H1 (cell line): ENCODE measurements at regions not wholly inside any gene's neighbourhood (a gene's known extent, or its start where the extent isn't known, plus 50 kb on each side); places are given as distances from the start of the nearest gene placed in this dataset.
"Not testable (repeated sequence)": the region's sequence is repeated elsewhere in the genome, so short reads cannot be mapped to it uniquely, and the experiment has no call there.

Experiments used
- CTCF ChIA-PET: fragments of 300-600 bp; sonication (Branson Sonifier 250); formaldehyde crosslinking; loops from one replicate; lab custom pipeline; 2021; ENCODE audit not compliant: partially characterized antibody; lab: Charles Lee
- POLR2A ChIA-PET: fragments of 300-600 bp; sonication (Branson Sonifier 250); formaldehyde crosslinking; loops from one replicate; lab custom pipeline; 2021; ENCODE audit warnings: inconsistent platforms; ENCODE audit not compliant: partially characterized antibody; lab: Charles Lee
- DNase-seq, 2 experiments: peaks; one replicate each; pipeline versions ENCODE4 v3.0.0 to v3.0.0-alpha.2; 2010 to 2022; ENCODE audit warnings: low spot score in 2 of 2, low read depth in 1 of 2, mixed read lengths in 1 of 2
- FAIRE-seq: peaks from 2 replicates; lab custom pipeline; 2011; peaks lifted over from hg19 to GRCh38; lab: Jason Lieb, UNC
- H2AFZ ChIP-seq: 2 replicates; pipeline ENCODE4 v1.8.1; 2012; ENCODE audit warnings: low read length, inconsistent platforms
- H2AK5ac ChIP-seq: 2 replicates; pipeline ENCODE4 v1.6.1; 2013; ENCODE audit warnings: low read depth, low read length
- H2BK120ac ChIP-seq: replicated peaks from 2 replicates; pipeline ENCODE3; 2013; ENCODE audit warnings: low read depth, low read length, inconsistent platforms
- H2BK12ac ChIP-seq: 2 replicates; pipeline ENCODE4 v1.6.1; 2013; ENCODE audit warnings: low read depth, low read length
- H2BK15ac ChIP-seq: 2 replicates; pipeline ENCODE4 v1.6.1; 2013; ENCODE audit warnings: low read length
- H2BK20ac ChIP-seq: 2 replicates; pipeline ENCODE4 v1.6.1; 2013; ENCODE audit warnings: low read length
- H2BK5ac ChIP-seq: 2 replicates; pipeline ENCODE4 v1.6.1; 2013; ENCODE audit warnings: low read depth, low read length
- H3K14ac ChIP-seq: 2 replicates; pipeline ENCODE4 v1.6.1; 2013; ENCODE audit warnings: inconsistent platforms; ENCODE audit not compliant: insufficient read length
- H3K18ac ChIP-seq: 2 replicates; pipeline ENCODE4 v1.6.1; 2013; ENCODE audit warnings: low read length; ENCODE audit errors: extremely low read depth
- H3K23ac ChIP-seq: 2 replicates; pipeline ENCODE4 v1.6.1; 2013; ENCODE audit warnings: inconsistent platforms; ENCODE audit not compliant: insufficient read length
- H3K23me2 ChIP-seq: 2 replicates; pipeline ENCODE4 v1.6.1; 2013; ENCODE audit warnings: low read depth, low read length
- H3K27ac ChIP-seq: 2 replicates; pipeline ENCODE4 v1.6.1; 2011; ENCODE audit warnings: low read depth, low read length, inconsistent platforms
- H3K27me3 ChIP-seq, 4 experiments: replicated peaks in 1 of 4; 1 replicate in 1 of 4; 2 replicates in 3 of 4; pipeline versions ENCODE4 v1.6.1 to v1.8.1; 2011 to 2013; ENCODE audit warnings: low read length in 3 of 4, mild to moderate bottlenecking in 3 of 4, inconsistent platforms in 2 of 4, mixed read lengths in 2 of 4, moderate library complexity in 1 of 4; ENCODE audit not compliant: control insufficient read depth in 3 of 4, insufficient read depth in 3 of 4; ENCODE audit errors: extremely low read depth in 1 of 4
- H3K36me3 ChIP-seq, 4 experiments: 2 replicates each; pipeline versions ENCODE4 v1.6.1 to v1.8.1; 2011 to 2013; ENCODE audit warnings: mild to moderate bottlenecking in 4 of 4, low read length in 3 of 4, moderate library complexity in 2 of 4, control low read depth in 1 of 4, inconsistent platforms in 1 of 4; ENCODE audit not compliant: insufficient read depth in 4 of 4, control insufficient read depth in 2 of 4
- H3K4ac ChIP-seq: replicated peaks from 2 replicates; pipeline ENCODE3; 2013; ENCODE audit warnings: low read length, low read depth, mixed read lengths, inconsistent platforms; ENCODE audit not compliant: insufficient read length
- H3K4me1 ChIP-seq, 4 experiments: replicated peaks in 1 of 4; 1 replicate in 1 of 4; 2 replicates in 3 of 4; pipeline versions ENCODE4 v1.6.1 to v1.8.1; 2011 to 2013; ENCODE audit warnings: low read length in 3 of 4, inconsistent platforms in 2 of 4, mixed read lengths in 1 of 4; ENCODE audit not compliant: insufficient read depth in 4 of 4, control insufficient read depth in 3 of 4
- H3K4me2 ChIP-seq, 2 experiments: 2 replicates each; pipeline versions ENCODE4 v1.6.1 to v1.8.1; 2011 to 2013; ENCODE audit warnings: low read depth in 2 of 2, low read length in 2 of 2, control low read depth in 1 of 2, inconsistent platforms in 1 of 2, mild to moderate bottlenecking in 1 of 2; ENCODE audit not compliant: insufficient read depth in 1 of 2
- H3K4me3 ChIP-seq, 4 experiments: fragments of 200-600, 300-600 bp in 1 of 4; sonication (generic), shearing (Covaris generic), sonication (Bioruptor Twin) in 1 of 4; 2 replicates each; pipeline versions ENCODE4 v1.5.1 to v1.8.1; 2011 to 2016; ENCODE audit warnings: low read length in 4 of 4, low read depth in 3 of 4, control low read depth in 2 of 4, inconsistent platforms in 2 of 4, mild to moderate bottlenecking in 2 of 4, mixed read lengths in 1 of 4, moderate library complexity in 1 of 4; ENCODE audit not compliant: insufficient read depth in 2 of 4; ENCODE audit errors: extremely low read depth in 1 of 4
- H3K56ac ChIP-seq: replicated peaks from 2 replicates; pipeline ENCODE3; 2013; ENCODE audit warnings: low read depth, mild to moderate bottlenecking, mixed read lengths, low read length, inconsistent platforms; ENCODE audit not compliant: insufficient read length
- H3K79me1 ChIP-seq: 2 replicates; pipeline ENCODE4 v1.6.1; 2013; ENCODE audit warnings: low read depth, low read length, control low read depth
- H3K79me2 ChIP-seq, 2 experiments: 2 replicates each; pipeline versions ENCODE4 v1.6.1 to v1.8.1; 2012 to 2013; ENCODE audit warnings: low read length in 2 of 2, mild to moderate bottlenecking in 2 of 2, inconsistent platforms in 1 of 2; ENCODE audit not compliant: insufficient read depth in 2 of 2, control insufficient read depth in 1 of 2
- H3K9ac ChIP-seq, 4 experiments: replicated peaks in 1 of 4; 1 replicate in 1 of 4; 2 replicates in 3 of 4; pipeline versions ENCODE4 v1.6.1 to v1.8.1; 2011 to 2013; ENCODE audit warnings: low read depth in 3 of 4, low read length in 3 of 4, control low read depth in 2 of 4, mild to moderate bottlenecking in 2 of 4, moderate library complexity in 2 of 4, inconsistent platforms in 1 of 4; ENCODE audit errors: extremely low read depth in 1 of 4
- H3K9me3 ChIP-seq, 2 experiments: 2 replicates each; pipeline versions ENCODE4 v1.6.1 to v1.8.1; 2012 to 2013; ENCODE audit warnings: mild to moderate bottlenecking in 2 of 2, moderate library complexity in 2 of 2, control low read depth in 1 of 2, inconsistent platforms in 1 of 2, low read depth in 1 of 2, low read length in 1 of 2, mixed read lengths in 1 of 2; ENCODE audit not compliant: insufficient read depth in 2 of 2
- H4K20me1 ChIP-seq, 2 experiments: replicated peaks in 1 of 2; 2 replicates each; pipeline versions ENCODE3 to v1.8.1; 2011 to 2013; ENCODE audit warnings: inconsistent platforms in 2 of 2, low read length in 2 of 2, mild to moderate bottlenecking in 1 of 2; ENCODE audit not compliant: insufficient read depth in 2 of 2, control insufficient read depth in 1 of 2
- H4K5ac ChIP-seq: 2 replicates; pipeline ENCODE4 v1.6.1; 2013; ENCODE audit warnings: low read length, low read depth, mixed read lengths, inconsistent platforms; ENCODE audit not compliant: insufficient read length
- H4K8ac ChIP-seq: 2 replicates; pipeline ENCODE4 v1.8.0; 2013; ENCODE audit warnings: mild to moderate bottlenecking, moderate library complexity, low read length, inconsistent platforms; ENCODE audit not compliant: insufficient read depth; ENCODE audit errors: extremely low read depth
- H4K91ac ChIP-seq: replicated peaks from 2 replicates; pipeline ENCODE3; 2013; ENCODE audit warnings: low read length, mixed read lengths, inconsistent platforms; ENCODE audit not compliant: insufficient read length
- WGBS, 2 experiments: shearing (Covaris generic) in 1 of 2; methylation state at CpG; one replicate each; pipeline versions ENCODE4 v1.1.6 to v1.1.7; 2013 to 2015; ENCODE audit warnings: low lambda C conversion rate in 2 of 2, mixed read lengths in 2 of 2, inconsistent platforms in 1 of 2, low coverage in 1 of 2, missing lambda C conversion rate in 1 of 2; ENCODE audit not compliant: insufficient replicate concordance in 2 of 2, insufficient coverage in 1 of 2, insufficient read length in 1 of 2; ENCODE audit errors: extremely low coverage in 1 of 2, missing lambda C conversion rate in 1 of 2; 5-methylcytosine and 5-hydroxymethylcytosine counted together

DNA sequence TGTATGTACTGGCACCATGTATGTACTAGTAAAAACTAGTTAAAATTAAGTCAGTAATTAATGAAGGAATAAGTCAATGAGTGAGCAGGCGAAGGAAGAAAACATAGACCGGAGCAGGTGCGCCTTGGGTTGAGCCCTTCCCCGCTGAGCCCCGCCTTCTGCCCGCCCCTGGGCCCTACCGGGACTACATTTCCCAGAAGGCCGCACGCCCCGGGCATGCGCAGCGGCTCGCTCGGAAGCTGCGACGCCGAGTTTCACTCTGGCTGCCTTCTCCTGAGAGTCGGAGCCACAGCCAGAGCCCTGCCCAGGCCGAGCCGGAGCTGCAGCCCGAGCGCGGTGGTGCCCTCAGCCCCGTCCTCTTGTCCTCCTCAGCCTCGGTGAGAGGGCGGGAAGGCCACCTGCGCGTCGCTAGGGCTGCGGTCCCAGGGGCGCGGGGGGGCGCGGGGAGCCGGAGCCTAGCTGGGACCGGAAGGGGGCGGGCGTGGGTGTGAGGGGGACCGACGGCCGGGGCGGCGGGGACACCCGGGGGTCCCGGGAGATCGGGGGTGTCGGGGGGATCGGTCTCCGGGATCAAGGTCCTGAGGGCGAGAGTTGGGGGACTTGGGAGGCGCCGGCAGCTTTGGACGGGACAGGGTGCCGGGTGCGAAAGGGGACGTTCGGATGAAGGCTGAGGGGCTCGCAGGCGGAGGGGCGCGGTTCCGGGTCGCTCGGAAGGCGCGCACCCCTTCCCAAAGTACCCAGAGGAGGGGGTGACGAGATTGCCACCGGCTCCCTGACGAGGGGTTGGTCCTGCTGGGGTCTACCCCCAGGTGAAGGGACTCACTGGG lies 72.4 kb downstream of the SPDYE17 start:
- FAIRE-seq, DNase-seq, H3K79me2 ChIP-seq, H3K18ac ChIP-seq, H3K23ac ChIP-seq, H2BK120ac ChIP-seq, H4K5ac ChIP-seq, H3K36me3 ChIP-seq, H3K9ac ChIP-seq, H3K79me1 ChIP-seq, POLR2A ChIA-PET, H3K23me2 ChIP-seq, H3K4me2 ChIP-seq, H2BK20ac ChIP-seq, H2BK12ac ChIP-seq, H2AFZ ChIP-seq, H2BK15ac ChIP-seq, H4K8ac ChIP-seq, H4K20me1 ChIP-seq, H4K91ac ChIP-seq, H3K14ac ChIP-seq, H3K9me3 ChIP-seq, H3K27me3 ChIP-seq, H2AK5ac ChIP-seq, H2BK5ac ChIP-seq, H3K4me1 ChIP-seq, H3K27ac ChIP-seq, H3K56ac ChIP-seq, H3K4ac ChIP-seq, CTCF ChIA-PET: not testable (repeated sequence)
- WGBS, 2 experiments, result no CpG with 5 or more reads among the region's 69 CpGs
- peak overlapping the region in 1 of 4 experiments; percentile 30; a peak in 1 of 8 replicates for H3K4me3 ChIP-seq

GRCh38 chr7:76956531-76956930 lies 75.6 kb downstream of the SPDYE17 start:
- H2BK12ac ChIP-seq, H3K23ac ChIP-seq, H3K14ac ChIP-seq, H4K5ac ChIP-seq, H3K56ac ChIP-seq, H3K4me1 ChIP-seq, H3K9me3 ChIP-seq, H2BK20ac ChIP-seq, H2AK5ac ChIP-seq, DNase-seq, H4K91ac ChIP-seq, H3K9ac ChIP-seq, H3K4me2 ChIP-seq, H4K8ac ChIP-seq, H3K79me2 ChIP-seq, POLR2A ChIA-PET, H3K4ac ChIP-seq, H2BK5ac ChIP-seq, H3K79me1 ChIP-seq, CTCF ChIA-PET, H3K4me3 ChIP-seq, H3K18ac ChIP-seq, H3K23me2 ChIP-seq, H2AFZ ChIP-seq, H3K27ac ChIP-seq, FAIRE-seq, H3K27me3 ChIP-seq, H2BK120ac ChIP-seq, H2BK15ac ChIP-seq, H3K36me3 ChIP-seq, H4K20me1 ChIP-seq: not testable (repeated sequence)
- whole genome bisulfite sequencing, 2 experiments, result no CpG with 5 or more reads among the region's 5 CpGs
